GM20000 (cell line): ENCODE measurements at regions not wholly inside any gene's neighbourhood (a gene's known extent, or its start where the extent isn't known, plus 50 kb on each side); places are given as distances from the start of the nearest gene placed in this dataset.
"Not testable (repeated sequence)": the region's sequence is repeated elsewhere in the genome, so short reads cannot be mapped to it uniquely, and the experiment has no call there.

Experiments used
- DNase-seq: peaks from one replicate; pipeline ENCODE4 v3.0.0; 2012; ENCODE audit warnings: low spot score
- TF ChIP-seq, protein P1 (sequence below): IDR thresholded peaks from 2 replicates; pipeline ENCODE4 v1.5.1; 2012; ENCODE audit warnings: mild to moderate bottlenecking, control low read depth; ENCODE audit errors: extremely low read depth, missing control alignments

DNA sequence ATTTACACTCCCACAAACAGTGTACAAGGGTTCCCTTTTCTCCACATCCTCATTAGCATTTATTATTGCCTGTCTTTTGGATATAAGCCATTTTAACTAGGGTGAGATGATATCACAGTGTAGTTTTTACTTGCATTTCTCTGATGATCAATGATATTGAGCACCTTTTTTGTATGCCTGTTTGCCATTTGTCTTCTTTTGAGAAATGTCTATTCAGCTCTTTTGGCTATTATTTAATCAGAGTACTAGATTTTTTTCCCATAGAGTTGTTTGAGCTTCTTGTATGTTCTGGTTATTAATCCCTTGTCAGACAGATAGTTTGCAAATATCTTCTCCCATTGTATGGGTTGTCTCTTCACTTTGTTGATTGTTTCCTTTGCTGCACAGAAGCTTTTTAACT is 190.6 kb downstream of the MAGEB17 start:
- no peak for DNase-seq
- TF ChIP-seq, protein P1, sequence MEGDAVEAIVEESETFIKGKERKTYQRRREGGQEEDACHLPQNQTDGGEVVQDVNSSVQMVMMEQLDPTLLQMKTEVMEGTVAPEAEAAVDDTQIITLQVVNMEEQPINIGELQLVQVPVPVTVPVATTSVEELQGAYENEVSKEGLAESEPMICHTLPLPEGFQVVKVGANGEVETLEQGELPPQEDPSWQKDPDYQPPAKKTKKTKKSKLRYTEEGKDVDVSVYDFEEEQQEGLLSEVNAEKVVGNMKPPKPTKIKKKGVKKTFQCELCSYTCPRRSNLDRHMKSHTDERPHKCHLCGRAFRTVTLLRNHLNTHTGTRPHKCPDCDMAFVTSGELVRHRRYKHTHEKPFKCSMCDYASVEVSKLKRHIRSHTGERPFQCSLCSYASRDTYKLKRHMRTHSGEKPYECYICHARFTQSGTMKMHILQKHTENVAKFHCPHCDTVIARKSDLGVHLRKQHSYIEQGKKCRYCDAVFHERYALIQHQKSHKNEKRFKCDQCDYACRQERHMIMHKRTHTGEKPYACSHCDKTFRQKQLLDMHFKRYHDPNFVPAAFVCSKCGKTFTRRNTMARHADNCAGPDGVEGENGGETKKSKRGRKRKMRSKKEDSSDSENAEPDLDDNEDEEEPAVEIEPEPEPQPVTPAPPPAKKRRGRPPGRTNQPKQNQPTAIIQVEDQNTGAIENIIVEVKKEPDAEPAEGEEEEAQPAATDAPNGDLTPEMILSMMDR: no peak

DNA sequence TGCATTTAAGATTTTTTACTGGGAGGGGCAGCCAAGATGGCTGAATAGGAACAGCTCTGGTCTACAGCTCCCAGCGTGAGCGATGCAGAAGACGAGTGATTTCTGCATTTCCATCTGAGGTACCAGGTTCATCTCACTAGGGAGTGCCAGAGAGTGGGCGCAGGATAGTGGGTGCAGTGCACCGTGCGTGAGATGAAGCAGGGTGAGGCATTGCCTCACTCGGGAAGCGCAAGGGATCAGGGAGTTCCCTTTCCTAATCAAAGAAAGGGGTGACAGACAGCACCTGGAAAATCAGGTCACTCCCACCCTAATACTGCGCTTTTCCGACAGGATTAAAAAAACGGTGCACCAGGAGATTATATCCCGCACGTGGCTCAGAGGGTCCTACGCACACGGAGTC is 192.8 kb downstream of the MAGEB17 start:
- not testable (repeated sequence) for DNase-seq

DNA sequence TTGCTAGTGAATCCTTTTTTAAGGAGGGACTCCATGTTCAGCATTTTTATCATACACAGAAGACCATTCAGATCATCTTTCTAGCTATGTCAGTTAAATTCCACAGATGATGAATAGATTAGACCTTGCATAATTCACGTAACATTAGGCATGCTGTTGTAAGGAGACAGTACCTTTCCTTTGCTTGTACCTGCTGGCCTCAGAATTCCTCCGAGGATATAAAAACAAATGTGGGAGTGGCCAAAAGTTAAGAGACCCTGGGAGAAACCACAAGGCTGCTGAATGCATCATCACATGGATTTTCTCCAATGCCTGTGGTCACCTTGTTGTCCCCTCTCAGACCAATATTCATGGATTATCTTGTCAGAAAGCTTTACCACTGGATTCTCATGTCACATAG is 201.4 kb downstream of the MAGEB17 start:
- TF ChIP-seq, protein P1: no peak

DNA sequence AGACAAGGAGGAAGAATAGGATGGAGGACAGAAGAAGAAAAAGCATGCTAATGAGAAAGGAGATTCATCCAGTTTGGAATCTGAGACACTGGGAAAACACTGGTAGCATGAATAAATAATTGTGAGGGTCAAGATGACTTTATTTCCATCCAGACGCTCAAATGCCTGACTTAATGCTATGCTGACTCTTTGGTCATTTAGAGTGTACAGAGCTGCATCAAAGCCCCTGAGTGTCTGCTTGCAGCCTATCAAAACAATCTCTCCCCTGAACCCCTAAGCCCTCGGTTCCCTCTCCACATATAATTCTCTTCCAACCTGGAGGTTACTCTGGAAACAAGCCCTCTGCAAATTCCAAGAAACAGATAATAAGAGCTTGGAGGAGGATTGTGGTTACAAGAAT is 208.8 kb downstream of the MAGEB17 start:
- DNase-seq: no peak
- TF ChIP-seq, protein P1: no peak

More for the DNA sequence above, 201.4 kb downstream of the MAGEB17 start:
- DNase-seq: no peak

DNA sequence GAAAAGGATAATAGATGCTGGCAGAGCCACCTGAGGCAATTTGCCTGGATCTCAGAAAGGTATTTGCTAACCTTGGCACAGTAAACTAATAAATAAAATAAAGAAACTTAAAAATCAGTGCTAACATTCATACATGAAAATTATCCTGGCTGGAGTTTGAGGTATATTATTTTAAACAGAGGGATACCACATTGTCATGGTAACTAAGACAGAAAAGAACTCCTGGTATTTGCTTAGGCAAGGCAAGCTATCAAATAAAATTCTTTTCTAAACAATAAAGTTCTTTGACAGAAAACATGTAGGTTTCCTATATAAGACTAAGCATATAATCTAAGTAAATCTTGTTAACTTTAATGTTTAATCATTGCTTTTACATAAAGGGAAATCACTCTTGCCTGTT is 218.8 kb downstream of the MAGEB17 start:
- TF ChIP-seq, protein P1: no peak
- no peak for DNase-seq

DNA sequence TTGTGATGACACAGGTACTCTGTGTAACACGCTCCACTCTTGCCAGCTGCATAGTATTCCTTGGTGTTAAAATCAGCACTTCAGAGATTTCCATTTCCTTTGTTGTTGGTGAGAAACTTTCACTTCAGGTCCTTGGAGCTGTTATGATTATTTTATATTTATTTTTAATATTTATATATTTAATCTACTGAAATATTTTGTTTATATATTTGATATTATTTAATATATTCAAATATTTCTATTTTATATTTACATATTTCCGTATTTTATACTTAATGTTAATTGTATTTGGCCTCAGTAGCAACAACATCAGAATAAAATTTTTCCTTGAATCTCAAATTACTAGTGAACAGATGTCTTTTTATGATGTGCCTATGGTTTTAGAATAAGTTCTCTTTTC is 225.3 kb downstream of the MAGEB17 start:
- DNase-seq: no peak
- TF ChIP-seq, protein P1: no peak

DNA sequence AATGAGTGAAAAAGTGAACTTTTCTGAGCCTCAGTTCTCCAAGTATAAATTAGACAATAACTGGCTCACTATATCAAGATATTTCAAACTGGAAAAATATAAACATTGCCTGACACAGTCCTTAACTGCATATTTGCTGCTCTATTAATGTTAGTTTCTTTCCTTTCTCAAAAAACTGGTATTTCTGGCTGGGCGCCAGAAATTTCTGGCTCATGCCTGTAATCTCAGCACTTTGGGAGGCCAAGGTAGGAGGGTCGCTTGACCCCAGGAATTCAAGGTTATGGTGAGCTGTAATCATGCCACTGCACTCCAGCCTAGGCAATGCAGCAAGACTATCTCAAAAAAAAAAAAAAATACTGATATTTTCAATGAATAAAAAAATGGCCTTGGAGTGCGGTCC is 227.0 kb downstream of the MAGEB17 start:
- DNase-seq: no peak
- TF ChIP-seq, protein P1: no peak

DNA sequence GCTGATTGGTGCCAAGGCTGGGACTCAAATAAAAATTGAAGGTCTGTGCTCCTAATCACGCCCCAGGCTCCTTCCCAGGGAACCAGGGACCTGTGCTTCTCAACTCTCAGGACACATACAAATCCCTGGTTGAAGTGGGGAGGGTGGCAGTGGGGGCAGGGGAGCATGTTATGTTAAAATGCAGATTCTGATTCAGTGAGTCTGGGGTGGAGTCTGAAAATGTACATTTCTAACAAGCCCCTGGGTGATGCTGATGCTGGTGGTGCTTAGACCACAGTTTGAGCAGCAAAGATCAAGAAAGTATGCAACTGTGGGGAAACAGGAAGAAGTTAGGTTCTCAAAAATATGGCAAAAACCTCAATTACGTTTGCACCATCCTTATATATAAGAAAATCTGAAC is 236.5 kb downstream of the MAGEB17 start:
- DNase-seq: no peak
- TF ChIP-seq, protein P1: no peak
